OCI-LY1 (cell line): ENCODE measurements at regions not wholly inside any gene's neighbourhood (a gene's known extent, or its start where the extent isn't known, plus 50 kb on each side); places are given as distances from the start of the nearest gene placed in this dataset.

Experiments
- EZH2 ChIP-seq: fragments of 200-600 bp; sonication (generic), shearing (Covaris generic); IDR thresholded peaks from 2 replicates; pipeline ENCODE4 v1.8.0; 2017; ENCODE audit warnings: borderline replicate concordance, mixed run types, mild to moderate bottlenecking, antibody characterized with exemption, low read length, moderate library complexity, mixed read lengths
- TF ChIP-seq, protein P1 (sequence below): fragments of 200-600 bp; sonication (generic), shearing (Covaris generic); IDR thresholded peaks from 2 replicates; pipeline ENCODE4 v1.5.1; 2017; ENCODE audit warnings: mild to moderate bottlenecking, antibody characterized with exemption, low read length, moderate library complexity, mixed read lengths

DNA sequence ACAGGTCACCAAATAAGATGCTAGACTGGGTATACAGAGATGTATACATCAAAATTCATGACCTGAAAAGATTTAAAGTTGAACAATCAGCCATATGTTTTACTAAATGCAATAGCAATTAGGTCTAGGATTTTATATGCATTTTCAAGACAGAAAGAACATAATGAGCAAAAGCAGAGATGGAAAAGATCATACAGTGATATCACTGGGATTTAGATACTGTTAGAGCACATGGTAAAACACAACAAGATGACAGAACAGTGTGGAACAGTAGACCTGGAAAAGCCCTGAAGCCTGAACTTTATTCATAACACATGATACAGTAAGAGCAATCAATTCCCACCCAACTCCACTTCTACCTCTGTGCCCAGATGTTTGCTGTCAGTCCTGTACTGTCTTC lies 585.9 kb downstream of the PRR16 start:
- TF ChIP-seq, protein P1, sequence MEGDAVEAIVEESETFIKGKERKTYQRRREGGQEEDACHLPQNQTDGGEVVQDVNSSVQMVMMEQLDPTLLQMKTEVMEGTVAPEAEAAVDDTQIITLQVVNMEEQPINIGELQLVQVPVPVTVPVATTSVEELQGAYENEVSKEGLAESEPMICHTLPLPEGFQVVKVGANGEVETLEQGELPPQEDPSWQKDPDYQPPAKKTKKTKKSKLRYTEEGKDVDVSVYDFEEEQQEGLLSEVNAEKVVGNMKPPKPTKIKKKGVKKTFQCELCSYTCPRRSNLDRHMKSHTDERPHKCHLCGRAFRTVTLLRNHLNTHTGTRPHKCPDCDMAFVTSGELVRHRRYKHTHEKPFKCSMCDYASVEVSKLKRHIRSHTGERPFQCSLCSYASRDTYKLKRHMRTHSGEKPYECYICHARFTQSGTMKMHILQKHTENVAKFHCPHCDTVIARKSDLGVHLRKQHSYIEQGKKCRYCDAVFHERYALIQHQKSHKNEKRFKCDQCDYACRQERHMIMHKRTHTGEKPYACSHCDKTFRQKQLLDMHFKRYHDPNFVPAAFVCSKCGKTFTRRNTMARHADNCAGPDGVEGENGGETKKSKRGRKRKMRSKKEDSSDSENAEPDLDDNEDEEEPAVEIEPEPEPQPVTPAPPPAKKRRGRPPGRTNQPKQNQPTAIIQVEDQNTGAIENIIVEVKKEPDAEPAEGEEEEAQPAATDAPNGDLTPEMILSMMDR: no peak
- no peak for TF ChIP-seq EZH2
